ENCODE measurements at regions not wholly inside any gene's neighbourhood (a gene's known extent, or its start where the extent isn't known, plus 50 kb on each side); places are given as distances from the start of the nearest gene placed in this dataset.

- H3K4me3 ChIP-seq (ENCODE audit: low read depth, low read length), result no peak overlapping the region
- TF ChIP-seq CTCF (IDR thresholded peaks at IDR 0.05; ENCODE audit: low read depth, low read length, missing control alignments), result no peak
- DNase-seq (ENCODE audit: low read depth), result no peak
Measured at GRCh38 chr4:138645289-138645688, 370.3 kb upstream of the NOCT start.

DNA sequence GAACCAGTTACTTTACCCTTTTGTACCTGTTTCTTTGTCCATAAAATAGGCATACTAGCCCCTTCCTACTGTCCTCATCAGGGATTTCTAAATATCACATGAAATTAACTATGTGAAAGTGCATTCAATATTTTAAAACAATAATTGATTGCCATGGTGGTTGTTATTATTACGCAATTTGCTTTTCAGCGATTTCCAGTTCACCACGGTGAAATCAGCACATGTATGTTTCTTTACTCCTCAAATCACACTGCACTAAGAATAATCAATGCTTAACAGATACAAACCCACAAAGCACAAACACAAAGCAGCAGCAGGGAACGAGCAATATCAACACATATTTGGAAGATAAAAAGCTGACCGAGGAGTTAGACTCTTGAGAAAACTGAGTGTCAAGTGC, 371.3 kb upstream of the NOCT start:
- no peak for DNase-seq (ENCODE audit: low read depth)
- H3K4me3 ChIP-seq (ENCODE audit: low read depth, low read length), result no peak overlapping the region
- TF ChIP-seq CTCF (IDR thresholded peaks at IDR 0.05; ENCODE audit: low read depth, low read length, missing control alignments), result no peak

GRCh38 chr4:138643827-138644226, 371.8 kb upstream of the NOCT start:
- no peak for TF ChIP-seq CTCF (IDR thresholded peaks at IDR 0.05; ENCODE audit: low read depth, low read length, missing control alignments)
- no peak overlapping the region for H3K4me3 ChIP-seq (ENCODE audit: low read depth, low read length)
- no peak for DNase-seq (ENCODE audit: low read depth)

GRCh38 chr4:138639018-138639741, 376.4 kb upstream of the NOCT start:
- H3K4me3 ChIP-seq (ENCODE audit: low read depth, low read length), result no peak overlapping the region
- DNase-seq (ENCODE audit: low read depth), result no peak

GRCh38 chr4:138636781-138637180, 378.8 kb upstream of the NOCT start:
- TF ChIP-seq CTCF (IDR thresholded peaks at IDR 0.05; ENCODE audit: low read depth, low read length, missing control alignments), result no peak
- no peak for DNase-seq (ENCODE audit: low read depth)
- no peak overlapping the region for H3K4me3 ChIP-seq (ENCODE audit: low read depth, low read length)

More at GRCh38 chr4:138639018-138639741, 376.4 kb upstream of the NOCT start:
- TF ChIP-seq CTCF (IDR thresholded peaks at IDR 0.05; ENCODE audit: low read depth, low read length, missing control alignments), result no peak

DNA sequence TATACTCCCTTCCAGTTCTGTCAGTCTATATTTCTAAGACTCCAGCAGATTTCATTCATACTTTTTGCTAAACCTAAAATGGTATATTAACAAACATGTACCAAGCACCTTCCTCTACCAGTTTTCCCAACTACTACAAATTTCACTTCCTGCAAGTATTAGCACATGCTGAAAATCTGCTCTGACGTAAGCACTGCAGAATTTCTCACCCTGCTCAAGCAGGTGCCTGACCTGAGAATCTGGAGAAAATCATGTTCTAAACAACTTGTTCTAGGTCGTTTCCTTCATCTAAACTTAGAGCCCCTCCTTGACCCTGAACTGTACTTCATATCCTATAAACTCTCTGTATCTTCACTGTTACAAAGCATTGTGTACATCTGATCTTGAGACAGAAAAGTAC, 380.7 kb upstream of the NOCT start:
- DNase-seq (ENCODE audit: low read depth), result no peak
- no peak for TF ChIP-seq CTCF (IDR thresholded peaks at IDR 0.05; ENCODE audit: low read depth, low read length, missing control alignments)
- H3K4me3 ChIP-seq (ENCODE audit: low read depth, low read length), result no peak overlapping the region

DNA sequence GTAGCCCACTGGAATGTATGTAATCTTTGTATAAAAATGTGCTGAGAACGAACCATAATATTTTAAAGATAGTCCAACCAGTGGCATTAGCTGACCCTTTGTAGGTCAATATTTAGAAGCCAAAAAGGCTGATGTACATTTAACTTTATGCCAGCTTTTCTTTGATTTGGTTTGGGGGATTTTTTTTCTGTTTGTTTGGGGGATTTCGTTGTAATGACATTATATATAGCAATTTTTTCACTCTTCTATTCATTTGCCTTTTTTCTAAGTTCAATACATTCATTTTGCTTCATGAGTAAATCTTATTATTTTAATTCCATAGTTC, 382.0 kb upstream of the NOCT start:
- H3K4me3 ChIP-seq (ENCODE audit: low read depth, low read length), result no peak overlapping the region
- no peak for DNase-seq (ENCODE audit: low read depth)
- no peak for TF ChIP-seq CTCF (IDR thresholded peaks at IDR 0.05; ENCODE audit: low read depth, low read length, missing control alignments)

Data from GM12864 (cell line).